ENCODE measurements at regions not wholly inside any gene's neighbourhood (a gene's known extent, or its start where the extent isn't known, plus 50 kb on each side); places are given as distances from the start of the nearest gene placed in this dataset.
A peak's percentile ranks its signal among the peaks of the same experiment; 100 is the strongest.

GRCh38 chr13:21757763-21758162 lies 86.9 kb downstream of the FGF9 start:
- no peak for DNase-seq

- no peak for DNase-seq
These were observed 87.6 kb downstream of the FGF9 start for GRCh38 chr13:21758441-21758840.

GRCh38 chr13:21759463-21759862 lies 88.6 kb downstream of the FGF9 start:
- peak; percentile 54 for DNase-seq

- DNase-seq, result no peak
These were observed 89.0 kb downstream of the FGF9 start for GRCh38 chr13:21759911-21760310.

GRCh38 chr13:21761770-21762169 lies 90.9 kb downstream of the FGF9 start:
- no peak for DNase-seq

DNA sequence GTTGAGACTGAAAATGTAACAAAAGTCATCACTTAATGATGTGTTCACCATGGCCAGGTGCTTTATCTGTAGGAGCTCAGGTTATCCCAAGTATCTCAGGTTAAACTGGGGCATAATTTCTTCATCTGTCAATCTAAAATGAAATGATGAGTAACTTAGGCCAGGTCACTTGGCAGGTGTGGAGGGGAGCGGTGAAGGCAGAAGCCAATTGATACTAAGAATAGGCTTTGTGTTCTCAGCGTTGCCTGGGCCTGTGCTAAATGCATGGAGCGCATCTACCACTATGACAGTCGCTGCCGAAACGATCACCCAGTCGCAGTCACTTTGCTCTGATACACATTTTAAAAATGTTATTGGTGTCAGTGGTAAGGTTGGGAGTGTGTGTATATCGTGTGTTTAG lies 91.6 kb downstream of the FGF9 start:
- no peak for DNase-seq

GRCh38 chr13:21767032-21767431 lies 96.2 kb downstream of the FGF9 start:
- no peak for DNase-seq

GRCh38 chr13:21771075-21771474 lies 100.2 kb downstream of the FGF9 start:
- no peak for DNase-seq

GRCh38 chr13:21777166-21777565 lies 106.3 kb downstream of the FGF9 start:
- DNase-seq, result no peak

GRCh38 chr13:21777813-21778212 lies 106.9 kb downstream of the FGF9 start:
- DNase-seq, result no peak

DNA sequence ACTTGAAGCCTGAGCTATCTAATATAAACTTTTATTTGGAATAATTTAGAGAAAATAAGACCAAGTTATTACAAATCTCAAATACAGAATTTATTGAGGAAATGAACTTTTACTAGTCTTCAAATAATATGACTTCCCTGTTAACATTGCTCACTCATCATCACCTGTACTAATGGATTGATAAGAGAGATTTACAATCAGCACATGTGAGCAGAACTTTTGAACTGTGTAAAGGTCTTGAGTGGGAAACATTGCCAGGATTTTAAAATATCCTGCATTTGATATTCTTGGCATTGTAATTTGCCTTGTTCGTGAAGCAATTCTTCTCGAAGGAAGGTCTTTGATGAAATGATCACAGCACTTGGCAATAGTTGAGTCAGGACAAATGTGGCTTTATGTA lies 111.9 kb downstream of the FGF9 start:
- no peak for DNase-seq

- no peak for DNase-seq
These were observed 115.1 kb downstream of the FGF9 start for GRCh38 chr13:21785990-21786389.

DNA sequence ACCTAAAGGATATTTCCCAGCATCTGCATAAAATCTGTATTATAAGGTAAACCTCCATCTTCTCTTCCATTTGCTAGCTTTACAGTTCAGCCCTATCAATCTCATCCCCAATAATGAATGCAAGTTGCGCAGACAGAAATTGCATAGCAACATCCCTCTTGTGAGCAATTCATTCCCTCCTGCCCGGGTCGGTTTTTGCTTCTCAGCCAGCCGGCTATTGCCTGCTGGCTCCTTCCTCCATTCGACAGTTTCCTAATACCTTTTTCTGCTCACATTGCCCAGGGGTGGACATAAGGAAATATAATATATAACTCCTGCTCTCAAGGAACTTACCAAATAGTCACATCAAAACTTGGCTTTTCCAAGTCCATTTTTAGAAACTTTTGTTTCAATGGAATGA lies 125.2 kb downstream of the FGF9 start:
- DNase-seq, result no peak

GRCh38 chr13:21796775-21797514 lies 126.1 kb downstream of the FGF9 start:
- DNase-seq, result no peak

- DNase-seq, result no peak
These were observed 126.9 kb downstream of the FGF9 start for GRCh38 chr13:21797736-21798135.

GRCh38 chr13:21798181-21798580 lies 127.3 kb downstream of the FGF9 start:
- no peak for DNase-seq

DNA sequence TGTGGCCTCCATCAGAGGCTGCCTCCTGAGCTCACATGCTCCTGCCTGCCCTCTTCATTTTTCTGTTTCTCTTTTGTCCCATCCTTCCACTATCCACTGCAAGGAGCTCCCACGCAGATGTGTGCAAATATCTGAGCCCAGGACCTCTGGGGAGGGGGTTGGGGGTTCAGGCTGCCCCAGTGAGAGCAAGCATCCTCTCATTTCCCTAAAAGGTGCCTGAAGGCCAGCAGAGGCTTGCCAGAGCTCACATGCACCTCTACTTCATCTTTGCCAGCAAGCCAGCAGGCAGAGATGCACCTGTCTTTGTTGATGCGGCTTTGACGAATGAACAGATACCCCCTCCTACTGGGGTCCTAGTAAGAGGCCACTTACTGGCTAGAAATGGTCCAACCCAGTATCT lies 128.8 kb downstream of the FGF9 start:
- no peak for DNase-seq

- peak; percentile 19 for DNase-seq
These were observed 130.2 kb downstream of the FGF9 start for GRCh38 chr13:21800837-21801616.

- no peak for DNase-seq
These were observed 134.9 kb downstream of the FGF9 start for GRCh38 chr13:21805733-21806132.

GRCh38 chr13:21812192-21812626 lies 141.3 kb downstream of the FGF9 start:
- peak; percentile 14 for DNase-seq

- DNase-seq, result no peak
These were observed 142.2 kb downstream of the FGF9 start for GRCh38 chr13:21813110-21813509.

- no peak for DNase-seq
These were observed 143.0 kb downstream of the FGF9 start for GRCh38 chr13:21813844-21814243.

GRCh38 chr13:21814604-21815003 lies 143.7 kb downstream of the FGF9 start:
- DNase-seq, result no peak

DNA sequence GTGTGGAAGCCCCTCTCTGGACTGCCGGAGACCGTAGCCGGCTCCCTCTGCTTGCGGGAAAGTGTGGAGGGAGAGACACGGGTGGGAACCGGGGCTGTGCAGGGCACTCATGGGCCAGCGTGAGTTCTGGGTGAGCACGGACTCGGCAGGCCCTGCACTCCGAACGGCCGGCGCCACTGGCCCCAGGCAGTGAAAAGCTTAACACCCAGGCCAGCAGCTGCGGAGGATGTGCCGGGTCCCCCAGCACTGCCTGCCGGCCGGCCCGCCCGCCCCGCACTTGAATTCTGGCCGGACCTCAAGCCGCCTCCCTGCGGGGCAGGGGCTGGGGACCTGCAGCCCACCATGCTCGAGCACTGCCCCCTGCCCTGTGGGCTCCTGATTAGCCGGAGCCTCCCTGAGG lies 147.0 kb downstream of the FGF9 start:
- DNase-seq, result no peak

DNA sequence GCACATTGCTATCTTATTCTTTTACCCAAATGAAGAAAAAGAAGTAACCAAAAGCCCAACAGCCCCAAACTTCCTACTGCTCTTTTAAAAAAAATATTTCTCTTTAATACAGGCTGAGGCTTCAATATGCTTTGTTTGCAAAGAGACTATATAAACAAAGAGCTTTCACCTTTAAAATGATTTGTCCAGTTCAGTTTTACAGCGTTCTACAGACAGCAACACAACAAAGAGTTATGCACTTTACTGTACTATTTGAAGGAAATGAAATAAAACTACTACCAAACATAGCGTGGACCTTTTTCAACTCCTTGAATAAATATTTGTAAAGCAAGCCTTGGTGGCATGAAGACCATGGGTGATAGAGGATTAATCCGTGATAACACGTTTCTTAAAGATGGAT lies 151.2 kb downstream of the FGF9 start:
- no peak for DNase-seq

Data from kidney glomerular epithelial cell (primary cell).